HL-60 (cell line): ENCODE measurements at regions not wholly inside any gene's neighbourhood (a gene's known extent, or its start where the extent isn't known, plus 50 kb on each side); places are given as distances from the start of the nearest gene placed in this dataset.

Source experiments
- GABPA ChIP-seq: IDR thresholded peaks from 2 replicates; pipeline ENCODE4 v1.6.1; 2012; ENCODE audit warnings: low read depth
- POLR2AphosphoS5 ChIP-seq: IDR thresholded peaks from 2 replicates; pipeline ENCODE4 v1.6.1; 2012; ENCODE audit warnings: low read depth
- SPI1 ChIP-seq: IDR thresholded peaks from 2 replicates; pipeline ENCODE4 v1.6.1; 2012; ENCODE audit warnings: low read depth, mild to moderate bottlenecking, borderline replicate concordance
- TF ChIP-seq, protein P1 (sequence below): IDR thresholded peaks from one replicate; pipeline ENCODE4 v1.5.1; 2011; ENCODE audit warnings: low read length, control low read depth, inconsistent platforms; ENCODE audit not compliant: insufficient read depth
- TF ChIP-seq, protein P2 (sequence below): IDR thresholded peaks from 2 replicates; pipeline ENCODE4 v1.6.1; 2012; ENCODE audit warnings: low read depth; ENCODE audit not compliant: insufficient replicate concordance

DNA sequence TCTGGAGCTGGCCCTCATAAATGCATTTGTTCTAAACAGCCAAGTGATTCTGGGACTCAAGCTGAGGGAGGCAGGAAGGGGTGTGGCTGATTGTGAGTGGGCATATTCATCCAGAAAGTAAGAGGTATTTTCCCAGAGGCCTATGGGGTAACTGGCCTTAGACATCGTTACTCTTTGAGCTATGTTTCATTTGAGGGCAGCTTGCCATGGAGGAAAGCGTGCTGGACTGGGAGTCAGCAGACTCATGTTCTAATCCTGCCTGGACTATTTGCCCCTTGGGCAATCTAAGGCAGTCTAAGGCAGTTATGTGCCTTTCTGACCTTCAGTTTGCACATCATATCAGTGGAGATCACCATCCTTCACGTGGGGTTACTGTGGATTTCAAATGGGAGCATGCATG, 93.5 kb upstream of the SLC14A2 start:
- TF ChIP-seq, protein P1, sequence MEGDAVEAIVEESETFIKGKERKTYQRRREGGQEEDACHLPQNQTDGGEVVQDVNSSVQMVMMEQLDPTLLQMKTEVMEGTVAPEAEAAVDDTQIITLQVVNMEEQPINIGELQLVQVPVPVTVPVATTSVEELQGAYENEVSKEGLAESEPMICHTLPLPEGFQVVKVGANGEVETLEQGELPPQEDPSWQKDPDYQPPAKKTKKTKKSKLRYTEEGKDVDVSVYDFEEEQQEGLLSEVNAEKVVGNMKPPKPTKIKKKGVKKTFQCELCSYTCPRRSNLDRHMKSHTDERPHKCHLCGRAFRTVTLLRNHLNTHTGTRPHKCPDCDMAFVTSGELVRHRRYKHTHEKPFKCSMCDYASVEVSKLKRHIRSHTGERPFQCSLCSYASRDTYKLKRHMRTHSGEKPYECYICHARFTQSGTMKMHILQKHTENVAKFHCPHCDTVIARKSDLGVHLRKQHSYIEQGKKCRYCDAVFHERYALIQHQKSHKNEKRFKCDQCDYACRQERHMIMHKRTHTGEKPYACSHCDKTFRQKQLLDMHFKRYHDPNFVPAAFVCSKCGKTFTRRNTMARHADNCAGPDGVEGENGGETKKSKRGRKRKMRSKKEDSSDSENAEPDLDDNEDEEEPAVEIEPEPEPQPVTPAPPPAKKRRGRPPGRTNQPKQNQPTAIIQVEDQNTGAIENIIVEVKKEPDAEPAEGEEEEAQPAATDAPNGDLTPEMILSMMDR: no peak
- no peak for TF ChIP-seq SPI1
- no peak for TF ChIP-seq GABPA
- no peak for TF ChIP-seq POLR2AphosphoS5
- TF ChIP-seq, protein P2, sequence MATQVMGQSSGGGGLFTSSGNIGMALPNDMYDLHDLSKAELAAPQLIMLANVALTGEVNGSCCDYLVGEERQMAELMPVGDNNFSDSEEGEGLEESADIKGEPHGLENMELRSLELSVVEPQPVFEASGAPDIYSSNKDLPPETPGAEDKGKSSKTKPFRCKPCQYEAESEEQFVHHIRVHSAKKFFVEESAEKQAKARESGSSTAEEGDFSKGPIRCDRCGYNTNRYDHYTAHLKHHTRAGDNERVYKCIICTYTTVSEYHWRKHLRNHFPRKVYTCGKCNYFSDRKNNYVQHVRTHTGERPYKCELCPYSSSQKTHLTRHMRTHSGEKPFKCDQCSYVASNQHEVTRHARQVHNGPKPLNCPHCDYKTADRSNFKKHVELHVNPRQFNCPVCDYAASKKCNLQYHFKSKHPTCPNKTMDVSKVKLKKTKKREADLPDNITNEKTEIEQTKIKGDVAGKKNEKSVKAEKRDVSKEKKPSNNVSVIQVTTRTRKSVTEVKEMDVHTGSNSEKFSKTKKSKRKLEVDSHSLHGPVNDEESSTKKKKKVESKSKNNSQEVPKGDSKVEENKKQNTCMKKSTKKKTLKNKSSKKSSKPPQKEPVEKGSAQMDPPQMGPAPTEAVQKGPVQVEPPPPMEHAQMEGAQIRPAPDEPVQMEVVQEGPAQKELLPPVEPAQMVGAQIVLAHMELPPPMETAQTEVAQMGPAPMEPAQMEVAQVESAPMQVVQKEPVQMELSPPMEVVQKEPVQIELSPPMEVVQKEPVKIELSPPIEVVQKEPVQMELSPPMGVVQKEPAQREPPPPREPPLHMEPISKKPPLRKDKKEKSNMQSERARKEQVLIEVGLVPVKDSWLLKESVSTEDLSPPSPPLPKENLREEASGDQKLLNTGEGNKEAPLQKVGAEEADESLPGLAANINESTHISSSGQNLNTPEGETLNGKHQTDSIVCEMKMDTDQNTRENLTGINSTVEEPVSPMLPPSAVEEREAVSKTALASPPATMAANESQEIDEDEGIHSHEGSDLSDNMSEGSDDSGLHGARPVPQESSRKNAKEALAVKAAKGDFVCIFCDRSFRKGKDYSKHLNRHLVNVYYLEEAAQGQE: no peak
